IMR-90 (cell line): ENCODE measurements at regions not wholly inside any gene's neighbourhood (a gene's known extent, or its start where the extent isn't known, plus 50 kb on each side); places are given as distances from the start of the nearest gene placed in this dataset.

Experiments
- ATAC-seq: fragments of 200-7000 bp; cut with Tn5 transposase; 2 replicates; pipeline ENCODE4 v1.9.1; 2020; ENCODE audit warnings: low read depth, mild to moderate bottlenecking, moderate library complexity
- BruUV-seq: library from RNA; stranded (reverse); fragments of 400-500 nt; replicated peaks from 2 replicates; lab custom pipeline; 2021; lab: Mats Ljungman, UMichigan
- CTCF ChIA-PET: fragments of 300-600 bp; formaldehyde crosslinking; extraction: SDS; loops from one replicate; lab custom pipeline; 2021; ENCODE audit warnings: antibody characterized with exemption; lab: Yijun Ruan, JAX
- POLR2A ChIA-PET: fragments of 300-600 bp; sonication (Branson Sonifier 250); formaldehyde crosslinking; loops from one replicate; lab custom pipeline; 2022; ENCODE audit warnings: antibody characterized with exemption; ENCODE audit not compliant: unreplicated experiment; lab: Charles Lee
- DNase-seq: peaks from one replicate; pipeline ENCODE4 v3.0.0; 2013
- H2AFZ ChIP-seq: replicated peaks from 2 replicates; pipeline ENCODE3; 2013; ENCODE audit warnings: low read length, mild to moderate bottlenecking; ENCODE audit not compliant: poor library complexity
- H2AK5ac ChIP-seq: 2 replicates; pipeline ENCODE4 v1.6.1; 2013; ENCODE audit warnings: low read depth, low read length, inconsistent platforms
- H2AK9ac ChIP-seq: replicated peaks from 2 replicates; pipeline ENCODE3; 2013; ENCODE audit warnings: mild to moderate bottlenecking, low read depth, low read length, moderate library complexity; ENCODE audit not compliant: poor library complexity
- H2BK120ac ChIP-seq: 2 replicates; pipeline ENCODE4 v1.6.1; 2013; ENCODE audit warnings: low read depth, low read length, inconsistent platforms
- H2BK15ac ChIP-seq: 3 replicates; pipeline ENCODE4 v1.6.1; 2013; ENCODE audit warnings: low read depth, low read length, inconsistent platforms
- H2BK20ac ChIP-seq: 2 replicates; pipeline ENCODE4 v1.6.1; 2013; ENCODE audit warnings: low read depth, mild to moderate bottlenecking, inconsistent platforms, low read length, moderate library complexity
- H2BK5ac ChIP-seq: 2 replicates; pipeline ENCODE4 v1.6.1; 2013; ENCODE audit warnings: mild to moderate bottlenecking, low read depth, low read length, inconsistent platforms; ENCODE audit not compliant: poor library complexity, severe bottlenecking
- H3K14ac ChIP-seq: replicated peaks from 2 replicates; pipeline ENCODE4 v1.6.1; 2013; ENCODE audit warnings: low read depth, low read length, inconsistent platforms
- H3K18ac ChIP-seq: 2 replicates; pipeline ENCODE4 v1.6.1; 2013; ENCODE audit warnings: low read depth, low read length, control low read depth
- H3K23ac ChIP-seq: 2 replicates; pipeline ENCODE4 v1.6.1; 2013; ENCODE audit warnings: low read depth, low read length, inconsistent platforms
- H3K27ac ChIP-seq: 2 replicates; pipeline ENCODE4 v1.5.1; 2013; ENCODE audit warnings: mild to moderate bottlenecking, control low read depth, low read length; ENCODE audit not compliant: insufficient read depth
- H3K27me3 ChIP-seq: 2 replicates; pipeline ENCODE4 v1.6.1; 2013; ENCODE audit warnings: low read length; ENCODE audit not compliant: control insufficient read depth, insufficient read depth
- H3K36me3 ChIP-seq: 2 replicates; pipeline ENCODE4 v1.6.1; 2013; ENCODE audit warnings: low read length, mixed read lengths; ENCODE audit not compliant: control insufficient read depth, insufficient read depth
- H3K4ac ChIP-seq: 2 replicates; pipeline ENCODE4 v1.6.1; 2013; ENCODE audit warnings: low read depth, low read length, inconsistent platforms
- H3K4me1 ChIP-seq: 2 replicates; pipeline ENCODE4 v1.6.1; 2013; ENCODE audit warnings: low read length, mixed read lengths; ENCODE audit not compliant: control insufficient read depth, insufficient read depth
- H3K4me2 ChIP-seq: 2 replicates; pipeline ENCODE4 v1.6.1; 2013; ENCODE audit warnings: low read depth, mild to moderate bottlenecking, control low read depth, low read length, moderate library complexity
- H3K4me3 ChIP-seq: 2 replicates; pipeline ENCODE4 v1.5.1; 2013; ENCODE audit warnings: low read depth, mild to moderate bottlenecking, control low read depth, low read length, moderate library complexity; ENCODE audit not compliant: insufficient read depth
- H3K56ac ChIP-seq: 2 replicates; pipeline ENCODE4 v1.6.1; 2013; ENCODE audit warnings: low read length, inconsistent platforms; ENCODE audit not compliant: insufficient read depth; ENCODE audit errors: extremely low read depth
- H3K79me1 ChIP-seq, 2 experiments: 2 replicates each; pipeline ENCODE4 v1.6.1; 2013; ENCODE audit warnings: low read length in 2 of 2, inconsistent platforms in 1 of 2, low read depth in 1 of 2
- H3K9ac ChIP-seq: 2 replicates; pipeline ENCODE4 v1.6.1; 2013; ENCODE audit warnings: low read depth, low read length, control low read depth
- H3K9me1 ChIP-seq: 2 replicates; pipeline ENCODE4 v1.6.1; 2013; ENCODE audit warnings: low read length, inconsistent platforms; ENCODE audit not compliant: insufficient read depth
- H3K9me3 ChIP-seq: 2 replicates; pipeline ENCODE4 v1.6.1; 2013; ENCODE audit warnings: low read length; ENCODE audit not compliant: control insufficient read depth, insufficient read depth
- H4K20me1 ChIP-seq: 2 replicates; pipeline ENCODE4 v1.6.1; 2013; ENCODE audit warnings: low read length, inconsistent platforms; ENCODE audit not compliant: insufficient read depth
- H4K5ac ChIP-seq: 2 replicates; pipeline ENCODE4 v1.6.1; 2013; ENCODE audit warnings: mild to moderate bottlenecking, low read depth, low read length, control low read depth
- H4K8ac ChIP-seq, 2 experiments: 2 replicates each; pipeline ENCODE4 v1.6.1; 2013; ENCODE audit warnings: low read depth in 2 of 2, low read length in 2 of 2, control low read depth in 1 of 2, inconsistent platforms in 1 of 2
- H4K91ac ChIP-seq: 2 replicates; pipeline ENCODE4 v1.6.1; 2013; ENCODE audit warnings: low read depth, low read length, inconsistent platforms; ENCODE audit not compliant: insufficient read depth
- CEBPB ChIP-seq: IDR thresholded peaks from 2 replicates; pipeline ENCODE4 v1.6.1; 2012; ENCODE audit warnings: low read depth, low read length, improper control_type of control experiment
- CHD1 ChIP-seq: IDR thresholded peaks from 2 replicates; pipeline ENCODE4 v1.6.1; 2012; ENCODE audit warnings: low read depth, low read length, improper control_type of control experiment
- CTCF ChIP-seq: conservative IDR thresholded peaks from 2 replicates; pipeline ENCODE4 v1.5.1; 2012; ENCODE audit warnings: mild to moderate bottlenecking, low read depth, low read length, improper control_type of control experiment
- FOS ChIP-seq: fragments of 150-350 bp; IDR thresholded peaks from 2 replicates; pipeline ENCODE4 v1.6.1; 2016; ENCODE audit warnings: low read depth, low read length
- MAFK ChIP-seq: IDR thresholded peaks from 2 replicates; pipeline ENCODE4 v1.6.1; 2012; ENCODE audit warnings: low read depth, low read length, improper control_type of control experiment
- MAZ ChIP-seq: IDR thresholded peaks from 2 replicates; pipeline ENCODE4 v1.6.1; 2012; ENCODE audit warnings: low read depth, mild to moderate bottlenecking, low read length, improper control_type of control experiment, moderate library complexity, borderline replicate concordance
- MXI1 ChIP-seq: IDR thresholded peaks from 2 replicates; pipeline ENCODE4 v1.6.1; 2012; ENCODE audit warnings: low read depth, mild to moderate bottlenecking, low read length, moderate library complexity, borderline replicate concordance
- POLR2A ChIP-seq: IDR thresholded peaks from 2 replicates; pipeline ENCODE4 v1.6.1; 2012; ENCODE audit warnings: mild to moderate bottlenecking, low read depth, low read length
- RAD21 ChIP-seq: IDR thresholded peaks from 2 replicates; pipeline ENCODE4 v1.6.1; 2012; ENCODE audit warnings: low read length, improper control_type of control experiment
- RCOR1 ChIP-seq: IDR thresholded peaks from 2 replicates; pipeline ENCODE4 v1.6.1; 2012; ENCODE audit warnings: mild to moderate bottlenecking, low read length, improper control_type of control experiment; ENCODE audit not compliant: insufficient replicate concordance
- RFX5 ChIP-seq: IDR thresholded peaks from 2 replicates; pipeline ENCODE4 v1.8.0; 2012; ENCODE audit warnings: low read depth, mild to moderate bottlenecking, low read length, moderate library complexity
- SMC3 ChIP-seq: fragments of 150-350 bp; IDR thresholded peaks from 2 replicates; pipeline ENCODE4 v1.6.1; 2016; ENCODE audit warnings: low read depth, mild to moderate bottlenecking, antibody characterized with exemption, low read length, moderate library complexity
- dilution Hi-C: fragments of 300-500 bp; cut with HindIII; formaldehyde crosslinking; loops from one replicate; pipeline ENCODE4 v1.14.3; 2018; ENCODE audit warnings: low sequenced_read_pairs; ENCODE audit not compliant: unreplicated experiment
- in situ Hi-C: fragments of 300-500 bp; cut with MboI; formaldehyde crosslinking; loops from 3 replicates; pipeline ENCODE4 v1.14.3; 2019; ENCODE audit warnings: low sequenced_read_pairs, inconsistent platforms, mixed read lengths
- intact Hi-C: fragments of 100-400 bp; cut with micrococcal nuclease; formaldehyde crosslinking; loops from 2 replicates; pipeline ENCODE4 v1.10.0; 2022
- TF ChIP-seq, protein P1 (sequence below): fragments of 150-350 bp; IDR thresholded peaks from 2 replicates; pipeline ENCODE4 v1.6.1; 2016; ENCODE audit warnings: low read depth, mild to moderate bottlenecking, low read length, moderate library complexity, borderline replicate concordance
- TF ChIP-seq, protein P2 (sequence below): fragments of 150-350 bp; IDR thresholded peaks from 2 replicates; pipeline ENCODE4 v1.6.1; 2017; ENCODE audit warnings: mild to moderate bottlenecking, antibody characterized with exemption, low read length, low read depth

- H3K4me1 ChIP-seq: no peaks in the 10 kb centered on the region
- no peak overlapping the region for H4K91ac ChIP-seq
- ChIA-PET CTCF (no interaction called here), POLR2A (no interaction called here)
- no peak overlapping the region for H2AK9ac ChIP-seq
- no peak overlapping the region for H2BK5ac ChIP-seq
- no peaks in the 10 kb centered on the region for H4K20me1 ChIP-seq
- H3K9me3 ChIP-seq: no peaks in the 10 kb centered on the region
- in situ Hi-C loops (no loop called here), intact Hi-C loops (no loop called here), dilution Hi-C loops (no loop called here)
- H3K36me3 ChIP-seq: no peaks in the 10 kb centered on the region
- no peak overlapping the region for H3K56ac ChIP-seq
- H4K8ac ChIP-seq: no peak overlapping the region
- no peak overlapping the region for H3K14ac ChIP-seq
- no peaks in the 10 kb centered on the region for H3K79me1 ChIP-seq
- H3K4me3 ChIP-seq: no peak overlapping the region
- ATAC-seq (no peak), DNase-seq (no peak)
- BruUV-seq: no TSS peak
- H2AFZ ChIP-seq: no peak overlapping the region
- H3K27me3 ChIP-seq: no peaks in the 10 kb centered on the region
- no peak overlapping the region for H3K23ac ChIP-seq
- no peak overlapping the region for H3K9ac ChIP-seq
- H3K9me1 ChIP-seq: no peaks in the 10 kb centered on the region; the same call in 1 of the 2 replicates
- TF ChIP-seq FOS: no peak
- no peak for TF ChIP-seq RCOR1
- TF ChIP-seq CEBPB: no peak
- no peak for TF ChIP-seq POLR2A
- no peak for TF ChIP-seq MXI1
- TF ChIP-seq MAFK: no peak
- no peak for TF ChIP-seq SMC3
- TF ChIP-seq, protein P1, sequence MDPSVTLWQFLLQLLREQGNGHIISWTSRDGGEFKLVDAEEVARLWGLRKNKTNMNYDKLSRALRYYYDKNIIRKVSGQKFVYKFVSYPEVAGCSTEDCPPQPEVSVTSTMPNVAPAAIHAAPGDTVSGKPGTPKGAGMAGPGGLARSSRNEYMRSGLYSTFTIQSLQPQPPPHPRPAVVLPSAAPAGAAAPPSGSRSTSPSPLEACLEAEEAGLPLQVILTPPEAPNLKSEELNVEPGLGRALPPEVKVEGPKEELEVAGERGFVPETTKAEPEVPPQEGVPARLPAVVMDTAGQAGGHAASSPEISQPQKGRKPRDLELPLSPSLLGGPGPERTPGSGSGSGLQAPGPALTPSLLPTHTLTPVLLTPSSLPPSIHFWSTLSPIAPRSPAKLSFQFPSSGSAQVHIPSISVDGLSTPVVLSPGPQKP: no peak
- no peak for TF ChIP-seq RFX5
- TF ChIP-seq, protein P2, sequence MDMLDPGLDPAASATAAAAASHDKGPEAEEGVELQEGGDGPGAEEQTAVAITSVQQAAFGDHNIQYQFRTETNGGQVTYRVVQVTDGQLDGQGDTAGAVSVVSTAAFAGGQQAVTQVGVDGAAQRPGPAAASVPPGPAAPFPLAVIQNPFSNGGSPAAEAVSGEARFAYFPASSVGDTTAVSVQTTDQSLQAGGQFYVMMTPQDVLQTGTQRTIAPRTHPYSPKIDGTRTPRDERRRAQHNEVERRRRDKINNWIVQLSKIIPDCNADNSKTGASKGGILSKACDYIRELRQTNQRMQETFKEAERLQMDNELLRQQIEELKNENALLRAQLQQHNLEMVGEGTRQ: no peak
- no peak for TF ChIP-seq RAD21
- TF ChIP-seq CHD1: no peak
- no peak for TF ChIP-seq MAZ
- TF ChIP-seq CTCF: no peak
- no peak overlapping the region for H2BK120ac ChIP-seq
- no peak overlapping the region for H2BK15ac ChIP-seq
- H2AK5ac ChIP-seq: no peak overlapping the region
- H2BK20ac ChIP-seq: no peak overlapping the region
- H3K18ac ChIP-seq: no peak overlapping the region
- no peak overlapping the region for H3K4me2 ChIP-seq
- no peak overlapping the region for H3K4ac ChIP-seq
- no peak overlapping the region for H4K5ac ChIP-seq
- H3K27ac ChIP-seq: no peak overlapping the region
Observed at GRCh38 chr6:144855375-144855774, 570.2 kb downstream of the UTRN start.
